ENCODE measurements at regions not wholly inside any gene's neighbourhood (a gene's known extent, or its start where the extent isn't known, plus 50 kb on each side); places are given as distances from the start of the nearest gene placed in this dataset.

GRCh38 chr3:26358405-26358804, 264.2 kb upstream of the LRRC3B start:
- Histone ChIP-seq H3K27ac (replicated peaks) (no peak overlapping the region), H3K4me3 (no peak overlapping the region), H3K4me1 (no peaks in the 10 kb centered on the region), H3K36me3 (no peaks in the 10 kb centered on the region), H3K27me3 (ENCODE audit: low read depth) (no peaks in the 10 kb centered on the region), H3K9me3 (replicated peaks) (peaks cover 7% of the 10 kb centered on the region)
- TF ChIP-seq CTCF (IDR thresholded peaks at IDR 0.05; ENCODE audit: borderline replicate concordance): no peak
- intact Hi-C loops (cut with micrococcal nuclease): no loop called here
- no peak for DNase-seq

- Histone ChIP-seq H3K9me3 (replicated peaks) (peaks cover 7% of the 10 kb centered on the region), H3K36me3 (no peaks in the 10 kb centered on the region), H3K27ac (replicated peaks) (no peak overlapping the region), H3K4me1 (no peaks in the 10 kb centered on the region), H3K4me3 (no peak overlapping the region), H3K27me3 (ENCODE audit: low read depth) (no peaks in the 10 kb centered on the region)
- no peak for DNase-seq
- intact Hi-C loops (cut with micrococcal nuclease): no loop called here
- no peak for TF ChIP-seq CTCF (IDR thresholded peaks at IDR 0.05; ENCODE audit: borderline replicate concordance)
Observed at GRCh38 chr3:26365706-26366105, 256.9 kb upstream of the LRRC3B start.

DNA sequence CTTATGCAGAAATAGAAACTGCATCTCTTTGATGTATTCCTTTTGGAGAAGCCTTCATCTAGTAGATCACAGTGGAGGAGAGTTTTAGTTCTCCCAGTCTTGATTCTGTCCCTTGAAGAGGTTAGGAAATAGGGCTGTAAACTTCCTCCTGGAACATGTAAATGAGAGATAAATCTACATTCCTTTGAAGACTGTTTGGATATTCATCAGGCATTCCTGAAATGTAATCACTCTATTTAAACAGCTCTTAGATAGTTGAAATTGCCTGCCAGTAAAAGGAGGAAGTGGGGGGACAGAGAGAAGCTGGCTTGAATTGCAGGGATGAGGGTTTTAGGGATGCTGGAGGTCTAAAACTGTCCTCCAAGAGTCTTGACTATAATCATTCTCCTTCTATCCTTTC, 254.3 kb upstream of the LRRC3B start:
- H3K27me3 ChIP-seq (ENCODE audit: low read depth): no peaks in the 10 kb centered on the region
- no peak overlapping the region for H3K4me3 ChIP-seq
- H3K36me3 ChIP-seq: no peaks in the 10 kb centered on the region
- no peak overlapping the region for H3K27ac ChIP-seq (replicated peaks)
- no peaks in the 10 kb centered on the region for H3K4me1 ChIP-seq
- no peak for TF ChIP-seq CTCF (IDR thresholded peaks at IDR 0.05; ENCODE audit: borderline replicate concordance)
- intact Hi-C loops (cut with micrococcal nuclease): no loop called here
- no peak for DNase-seq
- no peaks in the 10 kb centered on the region for H3K9me3 ChIP-seq (replicated peaks)

GRCh38 chr3:26369133-26369532, 253.4 kb upstream of the LRRC3B start:
- Histone ChIP-seq H3K27ac (replicated peaks) (no peak overlapping the region), H3K27me3 (ENCODE audit: low read depth) (no peaks in the 10 kb centered on the region), H3K4me3 (no peak overlapping the region), H3K9me3 (replicated peaks) (no peaks in the 10 kb centered on the region), H3K36me3 (no peaks in the 10 kb centered on the region), H3K4me1 (no peaks in the 10 kb centered on the region)
- no peak for DNase-seq
- no peak for TF ChIP-seq CTCF (IDR thresholded peaks at IDR 0.05; ENCODE audit: borderline replicate concordance)
- intact Hi-C loops (cut with micrococcal nuclease): no loop called here

DNA sequence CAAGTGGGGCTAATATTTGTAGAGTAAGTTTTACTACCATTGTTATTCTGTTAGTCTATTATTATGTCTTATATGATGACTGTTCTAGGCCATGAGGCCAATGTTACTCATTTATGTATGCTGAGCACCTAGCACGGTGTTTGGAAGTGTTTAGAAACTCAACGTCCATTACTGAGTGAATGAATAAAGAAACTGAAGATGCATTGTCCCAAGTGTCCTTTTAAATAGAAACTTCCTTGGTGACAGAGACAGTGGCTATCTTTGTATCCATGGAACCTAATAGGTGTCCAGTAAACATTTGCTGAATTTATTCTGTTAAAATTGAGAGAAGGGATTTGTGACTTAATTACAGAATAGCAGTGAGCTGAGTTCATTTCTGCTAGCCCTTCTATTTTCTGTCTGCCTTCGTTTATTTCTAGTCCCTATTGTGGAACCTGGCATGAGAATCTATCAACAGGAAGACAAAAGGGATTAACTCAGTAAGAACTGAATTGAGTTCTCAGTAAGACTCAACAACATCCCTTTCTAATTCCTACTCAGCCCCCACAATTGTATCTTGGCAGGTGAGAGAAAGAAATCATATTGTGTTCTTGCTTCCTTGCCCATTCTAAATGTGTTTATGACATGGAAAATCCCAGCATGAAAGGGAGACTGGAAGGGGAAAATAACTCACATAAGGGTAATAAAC, 246.6 kb upstream of the LRRC3B start:
- Histone ChIP-seq H3K27ac (replicated peaks) (no peak overlapping the region), H3K36me3 (no peaks in the 10 kb centered on the region), H3K9me3 (replicated peaks) (no peaks in the 10 kb centered on the region), H3K4me3 (no peak overlapping the region), H3K4me1 (no peaks in the 10 kb centered on the region), H3K27me3 (ENCODE audit: low read depth) (no peaks in the 10 kb centered on the region)
- intact Hi-C loops (cut with micrococcal nuclease): no loop called here
- TF ChIP-seq CTCF (IDR thresholded peaks at IDR 0.05; ENCODE audit: borderline replicate concordance): no peak
- no peak for DNase-seq
